Panc1 (cell line): ENCODE measurements at regions not wholly inside any gene's neighbourhood (a gene's known extent, or its start where the extent isn't known, plus 50 kb on each side); places are given as distances from the start of the nearest gene placed in this dataset.

Source experiments
- ATAC-seq: fragments of 200-7000 bp; cut with Tn5 transposase; 2 replicates; pipeline ENCODE4 v1.9.1; 2020; ENCODE audit warnings: mild to moderate bottlenecking, moderate library complexity
- BruUV-seq: library from RNA; stranded (reverse); fragments of 400-500 nt; replicated peaks from 2 replicates; lab custom pipeline; 2021; lab: Mats Ljungman, UMichigan
- CTCF ChIA-PET: fragments of 300-600 bp; sonication (Branson Sonifier 250); formaldehyde crosslinking; loops from one replicate; lab custom pipeline; 2022; ENCODE audit warnings: antibody characterized with exemption; lab: Charles Lee
- POLR2A ChIA-PET: fragments of 300-600 bp; sonication (Branson Sonifier 250); formaldehyde crosslinking; loops from one replicate; lab custom pipeline; 2022; ENCODE audit warnings: antibody characterized with exemption; lab: Charles Lee
- DNase-seq: peaks from one replicate; pipeline ENCODE4 v3.0.0-alpha.2; 2010; ENCODE audit warnings: low read depth, low spot score
- H3K27ac ChIP-seq: 2 replicates; pipeline ENCODE4 v1.5.1; 2011; ENCODE audit warnings: mild to moderate bottlenecking, low read length, inconsistent platforms
- H3K27me3 ChIP-seq: fragments of 200-500 bp; sonication (Bioruptor generic); 2 replicates; pipeline ENCODE4 v1.6.0; 2014; ENCODE audit warnings: low read length, inconsistent platforms; ENCODE audit not compliant: control insufficient read depth, insufficient read depth
- H3K36me3 ChIP-seq: fragments of 200-500 bp; sonication (Bioruptor generic); 2 replicates; pipeline ENCODE4 v1.5.1; 2014; ENCODE audit warnings: inconsistent platforms, mild to moderate bottlenecking, low read length, moderate library complexity; ENCODE audit not compliant: control insufficient read depth, insufficient read depth
- H3K4me1 ChIP-seq: 2 replicates; pipeline ENCODE4 v1.5.1; 2011; ENCODE audit warnings: inconsistent platforms, mild to moderate bottlenecking, low read length, moderate library complexity; ENCODE audit not compliant: control insufficient read depth, insufficient read depth
- H3K4me3 ChIP-seq, 2 experiments: 2 replicates each; pipeline ENCODE4 v1.5.1; 2011 to 2012; ENCODE audit warnings: low read depth in 2 of 2, low read length in 2 of 2, mild to moderate bottlenecking in 2 of 2, inconsistent platforms in 1 of 2, moderate library complexity in 1 of 2
- H3K9me3 ChIP-seq: fragments of 200-500 bp; sonication (Bioruptor generic); 2 replicates; pipeline ENCODE4 v1.5.1; 2014; ENCODE audit warnings: low read depth, mild to moderate bottlenecking, inconsistent platforms, low read length, moderate library complexity; ENCODE audit not compliant: control insufficient read depth, insufficient read depth
- CTCF ChIP-seq: fragments of 450-650 bp; IDR thresholded peaks from 2 replicates; pipeline ENCODE4 v1.5.1; 2017; ENCODE audit warnings: mild to moderate bottlenecking
- POLR2AphosphoS5 ChIP-seq: IDR thresholded peaks from 2 replicates; pipeline ENCODE4 v1.6.1; 2012; ENCODE audit warnings: mild to moderate bottlenecking, low read depth, low read length, moderate library complexity
- REST ChIP-seq, 2 experiments: IDR thresholded peaks; 2 replicates each; pipeline ENCODE4 v1.6.1; 2011 to 2012; ENCODE audit warnings: low read depth in 2 of 2, control low read depth in 1 of 2, low read length in 1 of 2, mild to moderate bottlenecking in 1 of 2, moderate library complexity in 1 of 2; ENCODE audit not compliant: insufficient read depth in 1 of 2
- SIN3A ChIP-seq: IDR thresholded peaks from 2 replicates; pipeline ENCODE4 v1.6.1; 2012; ENCODE audit warnings: low read depth, mild to moderate bottlenecking, low read length, moderate library complexity, borderline replicate concordance; ENCODE audit not compliant: insufficient read depth
- TCF7L2 ChIP-seq: IDR thresholded peaks from 2 replicates; pipeline ENCODE4 v1.6.1; 2011; ENCODE audit warnings: mild to moderate bottlenecking, low read depth, low read length, inconsistent platforms
- in situ Hi-C: cut with HindIII; loops from 2 replicates; pipeline ENCODE4 v1.10.0; 2016; ENCODE audit warnings: low sequenced_read_pairs, low pct_unique_long_range_greater_than_20kb
- intact Hi-C: fragments of 100-400 bp; cut with micrococcal nuclease; formaldehyde crosslinking; loops from one replicate; pipeline ENCODE4 v1.10.0; 2022; ENCODE audit not compliant: unreplicated experiment

DNA sequence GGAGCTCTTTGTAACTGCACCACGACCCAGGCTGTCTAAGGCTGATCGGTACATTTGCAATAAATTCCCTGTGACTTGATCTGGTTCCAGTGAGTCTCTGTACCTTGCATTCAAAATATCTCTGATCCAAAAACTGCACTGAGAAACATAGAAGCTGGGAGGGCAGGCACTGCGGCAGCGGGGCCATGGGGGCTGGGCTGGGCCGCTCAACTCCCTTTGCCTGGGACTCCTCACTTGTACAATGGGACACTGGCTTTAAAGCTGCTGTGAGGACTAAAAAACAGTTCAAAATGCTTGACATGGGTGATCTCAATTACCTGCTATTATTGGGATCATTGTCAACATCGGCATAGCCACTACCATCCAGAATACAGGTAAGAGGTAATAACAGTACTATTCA is 644.0 kb downstream of the AJAP1 start:
- in situ Hi-C loops (no loop called here), intact Hi-C loops (no loop called here)
- no peaks in the 10 kb centered on the region for H3K9me3 ChIP-seq
- H3K27me3 ChIP-seq, result peaks cover 3% of the 10 kb centered on the region; the same call in 1 of the 2 replicates
- no peak for DNase-seq
- ATAC-seq, result no peak
- no TSS peak for BruUV-seq
- H3K4me3 ChIP-seq, result no peak overlapping the region
- H3K27ac ChIP-seq, result no peak overlapping the region
- CTCF ChIA-PET, result no interaction called here
- TF ChIP-seq TCF7L2 (no peak), REST (IDR thresholded peaks at IDR 0.05; ENCODE audit: insufficient read depth in 1 of 2, low read depth in 2 of 2, low read length in 1 of 2) (no peak), POLR2AphosphoS5 (no peak), CTCF (no peak), SIN3A (no peak)
- no peaks in the 10 kb centered on the region for H3K36me3 ChIP-seq
- H3K4me1 ChIP-seq, result no peaks in the 10 kb centered on the region
- POLR2A ChIA-PET, result no interaction called here

DNA sequence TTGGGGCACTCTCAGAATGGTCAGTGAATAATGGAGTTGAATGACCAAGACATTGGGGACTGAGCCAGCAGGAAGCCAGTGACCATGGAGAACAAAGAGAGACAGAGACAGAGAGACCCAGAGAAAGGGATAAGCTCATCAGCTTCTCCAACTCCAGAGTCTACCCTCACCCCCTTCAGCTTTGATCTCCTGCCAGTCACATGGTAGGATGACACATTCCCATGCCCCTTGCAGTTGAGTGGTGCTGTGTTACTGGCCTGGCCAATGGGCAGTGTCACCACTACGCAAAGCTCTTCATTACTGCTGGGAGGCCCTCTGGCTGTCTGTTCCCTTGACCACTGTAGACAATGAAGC is 643.5 kb downstream of the AJAP1 start:
- Histone ChIP-seq H3K4me1 (no peaks in the 10 kb centered on the region), H3K4me3 (no peak overlapping the region), H3K36me3 (no peaks in the 10 kb centered on the region), H3K9me3 (no peaks in the 10 kb centered on the region), H3K27ac (no peak overlapping the region), H3K27me3 (peaks cover 3% of the 10 kb centered on the region; the same call in 1 of the 2 replicates)
- no TSS peak for BruUV-seq
- intact Hi-C loops, result no loop called here
- in situ Hi-C loops, result no loop called here
- ChIA-PET CTCF (no interaction called here), POLR2A (no interaction called here)
- no peak for ATAC-seq
- no peak for TF ChIP-seq CTCF
- TF ChIP-seq TCF7L2, result no peak
- no peak for TF ChIP-seq SIN3A
- TF ChIP-seq POLR2AphosphoS5, result no peak
- no peak for TF ChIP-seq REST (IDR thresholded peaks at IDR 0.05; ENCODE audit: insufficient read depth in 1 of 2, low read depth in 2 of 2, low read length in 1 of 2)
- no peak for DNase-seq
